Endothelial cell of umbilical vein (primary cell): ENCODE measurements at regions not wholly inside any gene's neighbourhood (a gene's known extent, or its start where the extent isn't known, plus 50 kb on each side); places are given as distances from the start of the nearest gene placed in this dataset.

ENCODE experiments used
- BruUV-seq: library from RNA; stranded (reverse); fragments of 400-500 nt; replicated peaks from 2 replicates; lab custom pipeline; 2021; lab: Mats Ljungman, UMichigan
- CTCF ChIA-PET: fragments of 300-600, 350-600 bp; sonication (Branson Sonifier 250); formaldehyde crosslinking; loops from one replicate; lab custom pipeline; 2021; ENCODE audit warnings: antibody characterized with exemption, inconsistent platforms; lab: Charles Lee
- POLR2A ChIA-PET: fragments of 300-600, 350-600 bp; sonication (Branson Sonifier 250); formaldehyde crosslinking; loops from one replicate; lab custom pipeline; 2021; ENCODE audit warnings: antibody characterized with exemption, inconsistent platforms; lab: Charles Lee
- DNase-seq: peaks from one replicate; pipeline ENCODE4 v3.0.0-alpha.2; 2011; ENCODE audit warnings: low read depth, low spot score
- FAIRE-seq: peaks from 2 replicates; lab custom pipeline; 2011; peaks lifted over from hg19 to GRCh38; lab: Jason Lieb, UNC
- H2AFZ ChIP-seq: 2 replicates; pipeline ENCODE4 v1.6.0; 2012; ENCODE audit warnings: low read depth, low read length, control low read depth, inconsistent platforms
- H3K27ac ChIP-seq: 2 replicates; pipeline ENCODE4 v1.5.1; 2011; ENCODE audit warnings: low read depth, mild to moderate bottlenecking, control low read depth, low read length, moderate library complexity; ENCODE audit not compliant: insufficient read depth
- H3K27me3 ChIP-seq, 2 experiments: 2 replicates each; pipeline versions ENCODE4 v1.6.0 to v1.6.1; 2011; ENCODE audit warnings: low read length in 2 of 2, mixed read lengths in 1 of 2; ENCODE audit not compliant: control insufficient read depth in 2 of 2, insufficient read depth in 2 of 2
- H3K36me3 ChIP-seq, 2 experiments: 2 replicates in 1 of 2; 3 replicates in 1 of 2; pipeline ENCODE4 v1.5.1; 2011; ENCODE audit warnings: low read length in 2 of 2, mild to moderate bottlenecking in 1 of 2, moderate library complexity in 1 of 2; ENCODE audit not compliant: control insufficient read depth in 2 of 2, insufficient read depth in 2 of 2; ENCODE audit errors: extremely low read depth in 1 of 2
- H3K4me1 ChIP-seq: 3 replicates; pipeline ENCODE4 v1.5.1; 2011; ENCODE audit warnings: mild to moderate bottlenecking, low read length; ENCODE audit not compliant: control insufficient read depth, insufficient read depth; ENCODE audit errors: extremely low read depth
- H3K4me2 ChIP-seq: 2 replicates; pipeline ENCODE4 v1.6.1; 2011; ENCODE audit warnings: low read length, control low read depth, mixed read lengths; ENCODE audit not compliant: insufficient read depth
- H3K4me3 ChIP-seq, 3 experiments: fragments of 200-600 bp in 1 of 3; sonication (generic), shearing (Covaris generic) in 1 of 3; replicated peaks in 1 of 3; 2 replicates each; pipeline ENCODE4 v1.5.1; 2011 to 2016; ENCODE audit warnings: control low read depth in 3 of 3, low read length in 3 of 3, mild to moderate bottlenecking in 2 of 3, inconsistent platforms in 1 of 3, low read depth in 1 of 3, moderate library complexity in 1 of 3; ENCODE audit not compliant: insufficient read depth in 1 of 3
- H3K79me2 ChIP-seq: 2 replicates; pipeline ENCODE4 v1.6.0; 2012; ENCODE audit warnings: low read length, inconsistent platforms; ENCODE audit not compliant: control insufficient read depth, insufficient read depth
- H3K9ac ChIP-seq: replicated peaks from 2 replicates; pipeline ENCODE3; 2011; ENCODE audit warnings: low read length, control low read depth; ENCODE audit not compliant: insufficient read depth; ENCODE audit errors: extremely low read depth
- H3K9me1 ChIP-seq: replicated peaks from 3 replicates; pipeline ENCODE4 v1.6.0; 2011; ENCODE audit warnings: mild to moderate bottlenecking, low read length; ENCODE audit not compliant: control insufficient read depth, insufficient read depth; ENCODE audit errors: extremely low read depth
- H3K9me3 ChIP-seq: replicated peaks from 2 replicates; pipeline ENCODE4 v1.5.1; 2012; ENCODE audit warnings: low read length, inconsistent platforms; ENCODE audit not compliant: control insufficient read depth, insufficient read depth
- H4K20me1 ChIP-seq: replicated peaks from 2 replicates; pipeline ENCODE3; 2011; ENCODE audit warnings: mild to moderate bottlenecking, low read length; ENCODE audit not compliant: control insufficient read depth, insufficient read depth; ENCODE audit errors: extremely low read depth
- EZH2 ChIP-seq: IDR thresholded peaks from 2 replicates; pipeline ENCODE4 v1.6.1; 2012; ENCODE audit warnings: borderline replicate concordance, low read depth, mild to moderate bottlenecking, moderate library complexity, low read length, inconsistent platforms; ENCODE audit not compliant: severe bottlenecking
- FOS ChIP-seq: IDR thresholded peaks from 2 replicates; pipeline ENCODE4 v1.6.1; 2011; ENCODE audit warnings: mild to moderate bottlenecking, low read length, moderate library complexity, borderline replicate concordance; ENCODE audit not compliant: insufficient read depth
- GATA2 ChIP-seq: IDR thresholded peaks from 2 replicates; pipeline ENCODE4 v1.7.0; 2011; ENCODE audit warnings: low read depth, mild to moderate bottlenecking, moderate library complexity, mixed read lengths, low read length; ENCODE audit not compliant: insufficient read length, insufficient read depth
- JUN ChIP-seq: IDR thresholded peaks from 2 replicates; pipeline ENCODE4 v1.6.1; 2011; ENCODE audit warnings: borderline replicate concordance, low read depth; ENCODE audit not compliant: insufficient read length, insufficient read depth
- MYC ChIP-seq: IDR thresholded peaks from one replicate; pipeline ENCODE4 v1.6.1; 2011; ENCODE audit warnings: mild to moderate bottlenecking, low read depth, low read length
- POLR2A ChIP-seq: IDR thresholded peaks from 2 replicates; pipeline ENCODE4 v1.6.1; 2012; ENCODE audit warnings: low read depth, mild to moderate bottlenecking, control low read depth, low read length
- POLR2AphosphoS5 ChIP-seq: IDR thresholded peaks from 2 replicates; pipeline ENCODE4 v1.6.1; 2012; ENCODE audit warnings: low read depth, mild to moderate bottlenecking, control low read depth, low read length, moderate library complexity; ENCODE audit not compliant: insufficient read depth
- dilution Hi-C: fragments of 300-500 bp; cut with MboI; formaldehyde crosslinking; loops from one replicate; pipeline ENCODE4 v1.15.0; 2019; ENCODE audit warnings: low sequenced_read_pairs; ENCODE audit not compliant: extremely low pct_ligation_motif_present
- intact Hi-C: fragments of 100-400 bp; cut with micrococcal nuclease; formaldehyde crosslinking; loops from one replicate; pipeline ENCODE4 v1.10.0; 2022
- TF ChIP-seq, protein P1 (sequence below): IDR thresholded peaks from 2 replicates; pipeline ENCODE4 v1.6.1; 2011; ENCODE audit not compliant: insufficient read depth, insufficient read length
- TF ChIP-seq, protein P2 (sequence below), 2 donors: IDR thresholded peaks; 1 replicate in 1 of 2; 2 replicates in 1 of 2; pipeline ENCODE4 v1.5.1; 2011; ENCODE audit warnings: low read length in 2 of 2, mild to moderate bottlenecking in 2 of 2, moderate library complexity in 2 of 2, control low read depth in 1 of 2, inconsistent platforms in 1 of 2, low read depth in 1 of 2; ENCODE audit not compliant: insufficient read depth in 1 of 2; ENCODE audit errors: extremely low read depth in 1 of 2

DNA sequence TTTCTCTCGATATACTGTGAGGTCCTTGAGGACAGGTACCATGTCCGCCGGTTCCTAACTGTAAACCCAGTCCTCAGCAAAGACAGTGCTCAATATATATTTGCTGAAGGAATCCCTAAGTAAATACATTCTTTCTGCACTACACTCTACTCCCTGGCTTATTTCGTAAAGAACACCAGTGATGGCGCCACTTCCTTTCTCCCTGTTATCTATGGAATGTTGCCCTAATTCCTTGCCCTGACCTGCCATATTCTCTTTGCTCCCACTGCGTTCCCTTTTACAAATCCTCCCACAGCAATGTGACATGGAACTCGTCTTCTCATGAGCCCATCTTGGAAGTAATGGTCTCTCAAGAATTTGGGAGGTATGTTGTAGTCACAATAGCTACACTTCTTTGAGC lies 507.4 kb upstream of the COBL start:
- no peaks in the 10 kb centered on the region for H3K36me3 ChIP-seq
- H3K9ac ChIP-seq = no peak overlapping the region
- intact Hi-C loops = no loop called here

More for the DNA sequence above, 507.4 kb upstream of the COBL start:
- CTCF ChIA-PET = no interaction called here
- POLR2A ChIA-PET = no interaction called here
- H3K4me1 ChIP-seq = no peaks in the 10 kb centered on the region
- no peak for DNase-seq
- no TSS peak for BruUV-seq
- no peak overlapping the region for H3K27ac ChIP-seq
- H3K4me2 ChIP-seq = no peak overlapping the region
- no peak overlapping the region for H2AFZ ChIP-seq
- peaks cover 6% of the 10 kb centered on the region for H3K9me3 ChIP-seq
- no peaks in the 10 kb centered on the region for H3K27me3 ChIP-seq
- H4K20me1 ChIP-seq = no peaks in the 10 kb centered on the region
- FAIRE-seq = no peak
- TF ChIP-seq POLR2A = no peak
- TF ChIP-seq EZH2 = no peak
- no peak for TF ChIP-seq JUN
- no peak for TF ChIP-seq GATA2
- TF ChIP-seq, protein P1, sequence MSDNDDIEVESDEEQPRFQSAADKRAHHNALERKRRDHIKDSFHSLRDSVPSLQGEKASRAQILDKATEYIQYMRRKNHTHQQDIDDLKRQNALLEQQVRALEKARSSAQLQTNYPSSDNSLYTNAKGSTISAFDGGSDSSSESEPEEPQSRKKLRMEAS = no peak
- no peak for TF ChIP-seq MYC
- no peak for TF ChIP-seq FOS
- TF ChIP-seq POLR2AphosphoS5 = no peak
- TF ChIP-seq, protein P2, sequence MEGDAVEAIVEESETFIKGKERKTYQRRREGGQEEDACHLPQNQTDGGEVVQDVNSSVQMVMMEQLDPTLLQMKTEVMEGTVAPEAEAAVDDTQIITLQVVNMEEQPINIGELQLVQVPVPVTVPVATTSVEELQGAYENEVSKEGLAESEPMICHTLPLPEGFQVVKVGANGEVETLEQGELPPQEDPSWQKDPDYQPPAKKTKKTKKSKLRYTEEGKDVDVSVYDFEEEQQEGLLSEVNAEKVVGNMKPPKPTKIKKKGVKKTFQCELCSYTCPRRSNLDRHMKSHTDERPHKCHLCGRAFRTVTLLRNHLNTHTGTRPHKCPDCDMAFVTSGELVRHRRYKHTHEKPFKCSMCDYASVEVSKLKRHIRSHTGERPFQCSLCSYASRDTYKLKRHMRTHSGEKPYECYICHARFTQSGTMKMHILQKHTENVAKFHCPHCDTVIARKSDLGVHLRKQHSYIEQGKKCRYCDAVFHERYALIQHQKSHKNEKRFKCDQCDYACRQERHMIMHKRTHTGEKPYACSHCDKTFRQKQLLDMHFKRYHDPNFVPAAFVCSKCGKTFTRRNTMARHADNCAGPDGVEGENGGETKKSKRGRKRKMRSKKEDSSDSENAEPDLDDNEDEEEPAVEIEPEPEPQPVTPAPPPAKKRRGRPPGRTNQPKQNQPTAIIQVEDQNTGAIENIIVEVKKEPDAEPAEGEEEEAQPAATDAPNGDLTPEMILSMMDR (IDR thresholded peaks at IDR 0.05; ENCODE audit: extremely low read depth in 1 of 2, insufficient read depth in 1 of 2, low read depth in 1 of 2, low read length in 2 of 2) = no peak
- no peaks in the 10 kb centered on the region for H3K9me1 ChIP-seq
- no peak overlapping the region for H3K4me3 ChIP-seq
- no peaks in the 10 kb centered on the region for H3K79me2 ChIP-seq
- dilution Hi-C loops = no loop called here
